ENCODE measurements at regions not wholly inside any gene's neighbourhood (a gene's known extent, or its start where the extent isn't known, plus 50 kb on each side); places are given as distances from the start of the nearest gene placed in this dataset.

DNA sequence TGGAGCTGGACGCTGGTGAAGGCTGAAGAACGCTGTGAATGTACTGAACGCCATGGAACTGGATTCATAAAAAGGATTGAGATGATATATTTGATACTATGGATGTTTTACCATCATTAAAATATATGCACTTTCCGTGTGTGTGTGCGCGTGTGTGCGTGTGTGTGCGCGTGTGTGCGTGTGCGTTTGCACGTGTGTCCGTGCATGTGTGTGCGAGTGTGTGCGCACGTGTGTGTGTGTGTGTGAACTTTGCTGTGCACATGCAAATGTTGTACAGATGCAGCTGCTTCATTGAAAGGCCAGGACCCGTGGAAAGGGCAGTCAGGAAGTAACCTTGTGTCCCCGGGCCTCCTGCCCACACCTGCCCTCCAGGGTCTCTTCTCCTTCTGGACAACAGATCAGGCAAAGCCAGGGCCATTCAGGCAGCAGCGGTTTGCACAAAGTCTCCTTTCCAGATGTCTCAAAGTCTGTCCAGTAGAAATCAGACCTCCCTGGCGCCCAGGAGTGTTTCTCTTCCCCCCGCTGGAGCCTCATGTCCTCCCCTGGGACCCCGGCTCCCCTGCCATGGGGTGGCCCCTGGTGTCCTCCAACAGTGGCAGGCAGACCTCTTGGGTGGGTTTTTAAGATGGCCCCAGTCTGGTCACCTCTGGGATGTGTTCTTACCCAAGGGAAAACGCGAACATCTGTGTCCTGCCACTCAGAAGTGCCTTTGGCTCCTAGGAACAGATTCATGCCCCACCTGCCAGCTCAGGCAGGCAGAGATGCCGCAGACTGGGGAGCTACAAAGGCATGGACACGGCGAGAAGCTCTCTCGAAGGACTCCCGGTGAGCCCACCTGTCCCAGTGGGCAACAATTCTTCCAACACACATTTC, 86.1 kb upstream of the GPC1 start:
- TF ChIP-seq TAF1 (IDR thresholded peaks at IDR 0.05; ENCODE audit: low read depth, low read length) (no peak), POLR2A (IDR thresholded peaks at IDR 0.05; ENCODE audit: low read depth, low read length) (no peak), PAX5 (IDR thresholded peaks at IDR 0.05; ENCODE audit: insufficient read depth, low read length, severe bottlenecking) (no peak), POLR2AphosphoS5 (IDR thresholded peaks at IDR 0.05; ENCODE audit: low read depth, low read length) (no peak), SPI1 (IDR thresholded peaks at IDR 0.05; ENCODE audit: low read depth, low read length) (no peak)
